ENCODE measurements at regions not wholly inside any gene's neighbourhood (a gene's known extent, or its start where the extent isn't known, plus 50 kb on each side); places are given as distances from the start of the nearest gene placed in this dataset.

GRCh38 chr1:75014250-75014649 is 119.9 kb upstream of the LHX8 start:
- Histone ChIP-seq H2BK5ac (ENCODE audit: low read depth, low read length, poor library complexity, severe bottlenecking) (no peak overlapping the region), H3K4me2 (ENCODE audit: low read depth, low read length) (no peak overlapping the region), H3K18ac (ENCODE audit: low read depth, low read length) (no peak overlapping the region), H4K8ac (ENCODE audit: low read depth in 2 of 2, low read length in 2 of 2) (no peak overlapping the region), H3K36me3 (ENCODE audit: control insufficient read depth, insufficient read depth, low read length) (no peaks in the 10 kb centered on the region), H4K20me1 (ENCODE audit: insufficient read depth, low read length) (no peaks in the 10 kb centered on the region), H2AFZ (replicated peaks; ENCODE audit: low read length, poor library complexity) (no peak overlapping the region), H4K5ac (ENCODE audit: low read depth, low read length) (no peak overlapping the region), H3K27me3 (ENCODE audit: control insufficient read depth, insufficient read depth, low read length) (no peaks in the 10 kb centered on the region), H3K14ac (replicated peaks; ENCODE audit: low read depth, low read length) (no peak overlapping the region), H3K27ac (ENCODE audit: insufficient read depth, low read length) (no peak overlapping the region), H3K4me1 (ENCODE audit: control insufficient read depth, insufficient read depth, low read length) (no peaks in the 10 kb centered on the region), H3K9me3 (ENCODE audit: control insufficient read depth, insufficient read depth, low read length) (no peaks in the 10 kb centered on the region; the same call in 1 of the 2 replicates), H3K79me1 (ENCODE audit: low read depth in 1 of 2, low read length in 2 of 2) (no peaks in the 10 kb centered on the region), H2AK9ac (replicated peaks; ENCODE audit: low read depth, low read length, poor library complexity) (no peak overlapping the region), H2BK15ac (ENCODE audit: low read depth, low read length) (no peak overlapping the region), H3K4me3 (ENCODE audit: insufficient read depth, low read depth, low read length) (no peak overlapping the region), H3K4ac (ENCODE audit: low read depth, low read length) (no peak overlapping the region), H2AK5ac (ENCODE audit: low read depth, low read length) (no peak overlapping the region), H3K56ac (ENCODE audit: extremely low read depth, insufficient read depth, low read length) (no peak overlapping the region), H3K9ac (ENCODE audit: low read depth, low read length) (no peak overlapping the region), H3K23ac (ENCODE audit: low read depth, low read length) (no peak overlapping the region), H3K9me1 (ENCODE audit: insufficient read depth, low read length) (no peaks in the 10 kb centered on the region), H4K91ac (ENCODE audit: insufficient read depth, low read depth, low read length) (no peak overlapping the region), H2BK20ac (ENCODE audit: low read depth, low read length) (no peak overlapping the region), H2BK120ac (ENCODE audit: low read depth, low read length) (no peak overlapping the region)
- intact Hi-C loops (cut with micrococcal nuclease), result no loop called here
- in situ Hi-C loops (cut with MboI; ENCODE audit: low sequenced_read_pairs), result no loop called here
- TF ChIP-seq NFE2L2 (IDR thresholded peaks at IDR 0.05; ENCODE audit: low read depth, low read length) (no peak), MAFK (IDR thresholded peaks at IDR 0.05; ENCODE audit: low read depth, low read length) (no peak), CHD1 (IDR thresholded peaks at IDR 0.05; ENCODE audit: low read depth, low read length) (no peak), MXI1 (IDR thresholded peaks at IDR 0.05; ENCODE audit: borderline replicate concordance, low read depth, low read length) (no peak), USF2 (IDR thresholded peaks at IDR 0.05; ENCODE audit: low read depth, low read length) (no peak), MAZ (IDR thresholded peaks at IDR 0.05; ENCODE audit: borderline replicate concordance, low read depth, low read length) (no peak), BHLHE40 (IDR thresholded peaks at IDR 0.05; ENCODE audit: low read depth, low read length) (no peak), RAD21 (IDR thresholded peaks at IDR 0.05; ENCODE audit: low read length) (no peak), RCOR1 (IDR thresholded peaks at IDR 0.05; ENCODE audit: insufficient replicate concordance, low read length) (no peak), ELK1 (IDR thresholded peaks at IDR 0.05; ENCODE audit: borderline replicate concordance, low read depth, low read length) (no peak), CTCF (conservative IDR thresholded peaks at IDR 0.05; ENCODE audit: low read depth, low read length) (no peak), CEBPB (IDR thresholded peaks at IDR 0.05; ENCODE audit: low read depth, low read length) (no peak), FOS (IDR thresholded peaks at IDR 0.05; ENCODE audit: low read depth, low read length) (no peak), RFX5 (IDR thresholded peaks at IDR 0.05; ENCODE audit: low read depth, low read length) (no peak), SMC3 (IDR thresholded peaks at IDR 0.05; ENCODE audit: low read depth, low read length) (no peak), POLR2A (IDR thresholded peaks at IDR 0.05; ENCODE audit: low read depth, low read length) (no peak)
- no TSS peak for BruUV-seq (replicated peaks)
- dilution Hi-C loops (cut with HindIII; ENCODE audit: low sequenced_read_pairs, unreplicated experiment), result no loop called here
- POLR2A ChIA-PET (ENCODE audit: unreplicated experiment), result no interaction called here
- CTCF ChIA-PET, result no interaction called here
- DNase-seq (no peak), ATAC-seq (ENCODE audit: low read depth) (no peak)
